Activated T-helper 1 cell treated with anti-CD3 and anti-CD28 coated beads, Interleukin-12 subunit alpha, Interleukin-12 subunit beta, Interleukin-2, Interleukin-4 antibody, amounts not matched to agents 30 ng/mL and 10 ng/mL and 1 ng/mL, durations not matched to agents 14 hours and 24 hours and 36 hours (primary cell): ENCODE measurements at regions not wholly inside any gene's neighbourhood (a gene's known extent, or its start where the extent isn't known, plus 50 kb on each side); places are given as distances from the start of the nearest gene placed in this dataset.

ENCODE experiments used
- DNase-seq: peaks from one replicate; pipeline ENCODE4 v3.0.0; 2021; ENCODE audit warnings: low spot score
- H3K27ac Mint-ChIP-seq: one replicate; pipeline ENCODE4 v1.8.0; 2021; ENCODE audit warnings: mild to moderate bottlenecking, mixed read lengths
- H3K27me3 Mint-ChIP-seq: one replicate; pipeline ENCODE4 v1.8.0; 2022; ENCODE audit warnings: mild to moderate bottlenecking, moderate library complexity, mixed read lengths; ENCODE audit not compliant: insufficient read depth
- H3K36me3 Mint-ChIP-seq: one replicate; pipeline ENCODE4 v1.8.0; 2021; ENCODE audit warnings: low read depth, mixed read lengths
- H3K4me1 Mint-ChIP-seq: one replicate; pipeline ENCODE4 v1.8.0; 2021; ENCODE audit warnings: low read depth, mixed read lengths
- H3K4me3 Mint-ChIP-seq: one replicate; pipeline ENCODE4 v1.8.0; 2021; ENCODE audit warnings: mild to moderate bottlenecking, moderate library complexity, mixed read lengths
- H3K9me3 Mint-ChIP-seq: one replicate; pipeline ENCODE4 v1.8.0; 2021; ENCODE audit warnings: mixed read lengths
- intact Hi-C: fragments of 100-400 bp; cut with micrococcal nuclease; formaldehyde crosslinking; loops from one replicate; pipeline ENCODE4 v1.15.1; 2024

GRCh38 chr2:12605936-12606335 lies 110.8 kb upstream of the TRIB2 start:
- intact Hi-C loops = loop anchor here (2.0 to 5.0 kb wide), 3 partner anchors 17 to 314 kb away; partner anchors contain the start of gene TRIB2
- H3K4me3 Mint-ChIP-seq = no peak overlapping the region
- H3K4me1 Mint-ChIP-seq = peaks cover 15% of the 10 kb centered on the region
- peaks cover 4% of the 10 kb centered on the region for H3K9me3 Mint-ChIP-seq
- H3K27ac Mint-ChIP-seq = no peak overlapping the region
- DNase-seq = no peak
- H3K27me3 Mint-ChIP-seq = peaks cover 15% of the 10 kb centered on the region
- no peaks in the 10 kb centered on the region for H3K36me3 Mint-ChIP-seq

DNA sequence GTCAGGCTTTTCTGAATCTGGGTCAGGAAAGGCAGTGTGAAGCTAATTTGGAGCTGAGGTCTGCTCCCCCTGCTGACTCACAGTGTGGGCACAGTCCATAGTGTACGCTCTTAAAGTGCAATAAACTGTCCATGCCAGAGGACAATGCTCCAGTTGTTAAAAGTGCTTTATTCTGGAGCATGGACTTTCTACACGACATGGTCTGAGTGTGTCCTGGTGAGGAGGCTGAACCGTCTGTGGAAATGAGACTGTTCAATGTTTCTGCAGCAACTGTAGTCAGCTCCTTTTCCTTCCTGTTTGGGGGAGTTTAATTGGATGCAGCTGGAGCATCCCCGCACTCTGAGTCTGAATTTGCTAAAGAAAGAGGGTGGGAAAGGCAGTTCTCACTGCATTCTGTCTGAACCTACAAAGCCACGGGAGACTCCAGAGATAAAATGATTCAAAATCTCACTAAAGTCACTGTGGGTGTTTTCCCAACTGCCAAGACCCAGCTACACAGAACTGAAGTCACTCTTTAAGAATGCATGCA lies 110.2 kb upstream of the TRIB2 start:
- peaks cover 15% of the 10 kb centered on the region for H3K27me3 Mint-ChIP-seq
- peaks cover 15% of the 10 kb centered on the region for H3K4me1 Mint-ChIP-seq
- peaks cover 4% of the 10 kb centered on the region for H3K9me3 Mint-ChIP-seq
- H3K27ac Mint-ChIP-seq = no peak overlapping the region
- H3K4me3 Mint-ChIP-seq = no peak overlapping the region
- H3K36me3 Mint-ChIP-seq = no peaks in the 10 kb centered on the region
- no peak for DNase-seq
- intact Hi-C loops = loop anchor here (2.0 to 5.0 kb wide), 3 partner anchors 18 to 314 kb away; partner anchors contain the start of gene TRIB2

DNA sequence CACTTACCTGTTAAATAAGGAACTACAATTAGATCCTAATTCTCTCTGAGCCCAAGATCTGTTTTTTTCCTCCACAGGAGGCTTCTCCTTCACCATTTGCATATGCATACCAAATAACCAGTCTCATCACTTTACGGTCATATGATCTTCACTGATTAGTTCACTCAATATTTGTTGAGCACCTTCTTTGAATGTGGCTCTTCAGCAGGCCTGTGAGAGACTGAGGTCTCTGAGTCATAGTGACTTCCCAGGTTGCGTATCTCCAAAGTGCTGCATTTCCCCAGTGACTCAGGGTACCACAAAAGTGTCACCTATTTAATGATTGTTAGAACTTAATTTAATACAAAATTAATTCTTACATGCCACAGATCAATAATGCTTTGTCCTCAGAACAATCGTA lies 108.8 kb upstream of the TRIB2 start:
- Mint-ChIP-seq H3K27ac (no peak overlapping the region), H3K36me3 (no peaks in the 10 kb centered on the region), H3K9me3 (peaks cover 4% of the 10 kb centered on the region), H3K27me3 (peaks cover 9% of the 10 kb centered on the region), H3K4me1 (peaks cover 15% of the 10 kb centered on the region), H3K4me3 (no peak overlapping the region)
- intact Hi-C loops = loop anchor here (2.0 to 5.0 kb wide), 3 partner anchors 19 to 316 kb away; partner anchors contain the start of gene TRIB2
- no peak for DNase-seq

GRCh38 chr2:12610314-12610713 lies 106.4 kb upstream of the TRIB2 start:
- no peak for DNase-seq
- Mint-ChIP-seq H3K4me3 (no peak overlapping the region), H3K27me3 (peaks cover 3% of the 10 kb centered on the region), H3K36me3 (no peaks in the 10 kb centered on the region), H3K9me3 (peaks cover 4% of the 10 kb centered on the region), H3K27ac (no peak overlapping the region), H3K4me1 (peaks cover 19% of the 10 kb centered on the region)
- intact Hi-C loops = no loop called here

GRCh38 chr2:12612168-12612567 lies 104.6 kb upstream of the TRIB2 start:
- H3K36me3 Mint-ChIP-seq = no peaks in the 10 kb centered on the region
- DNase-seq = no peak
- no peak overlapping the region for H3K27ac Mint-ChIP-seq
- intact Hi-C loops = no loop called here
- no peaks in the 10 kb centered on the region for H3K27me3 Mint-ChIP-seq
- peaks cover 4% of the 10 kb centered on the region for H3K9me3 Mint-ChIP-seq
- no peak overlapping the region for H3K4me3 Mint-ChIP-seq
- peaks cover 19% of the 10 kb centered on the region for H3K4me1 Mint-ChIP-seq

DNA sequence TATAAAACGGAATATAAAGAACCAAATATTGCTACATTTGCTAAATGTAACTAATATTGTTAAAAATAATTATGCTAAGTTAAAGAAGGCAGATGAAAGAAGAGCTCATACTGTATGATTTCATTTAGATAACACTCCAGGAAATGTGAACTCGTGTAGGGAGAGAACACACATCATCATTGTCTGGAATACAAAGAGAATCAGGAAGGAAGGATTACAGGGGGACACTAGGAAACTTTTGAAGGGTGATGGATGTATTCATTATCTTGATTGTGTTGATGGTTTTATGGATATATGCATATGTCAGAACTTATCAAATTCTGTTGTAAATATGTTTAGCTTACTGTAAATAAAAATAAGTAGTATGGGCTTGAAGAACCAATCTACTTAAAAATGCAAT lies 104.1 kb upstream of the TRIB2 start:
- intact Hi-C loops = no loop called here
- H3K4me3 Mint-ChIP-seq = no peak overlapping the region
- no peaks in the 10 kb centered on the region for H3K27me3 Mint-ChIP-seq
- H3K27ac Mint-ChIP-seq = no peak overlapping the region
- H3K4me1 Mint-ChIP-seq = peaks cover 14% of the 10 kb centered on the region
- no peak for DNase-seq
- H3K36me3 Mint-ChIP-seq = no peaks in the 10 kb centered on the region
- H3K9me3 Mint-ChIP-seq = peaks cover 4% of the 10 kb centered on the region

GRCh38 chr2:12613137-12613835 lies 103.5 kb upstream of the TRIB2 start:
- no peak overlapping the region for H3K27ac Mint-ChIP-seq
- H3K4me3 Mint-ChIP-seq = no peak overlapping the region
- no peak for DNase-seq
- H3K9me3 Mint-ChIP-seq = no peaks in the 10 kb centered on the region
- intact Hi-C loops = no loop called here
- no peaks in the 10 kb centered on the region for H3K36me3 Mint-ChIP-seq
- H3K4me1 Mint-ChIP-seq = peaks cover 8% of the 10 kb centered on the region
- H3K27me3 Mint-ChIP-seq = no peaks in the 10 kb centered on the region

DNA sequence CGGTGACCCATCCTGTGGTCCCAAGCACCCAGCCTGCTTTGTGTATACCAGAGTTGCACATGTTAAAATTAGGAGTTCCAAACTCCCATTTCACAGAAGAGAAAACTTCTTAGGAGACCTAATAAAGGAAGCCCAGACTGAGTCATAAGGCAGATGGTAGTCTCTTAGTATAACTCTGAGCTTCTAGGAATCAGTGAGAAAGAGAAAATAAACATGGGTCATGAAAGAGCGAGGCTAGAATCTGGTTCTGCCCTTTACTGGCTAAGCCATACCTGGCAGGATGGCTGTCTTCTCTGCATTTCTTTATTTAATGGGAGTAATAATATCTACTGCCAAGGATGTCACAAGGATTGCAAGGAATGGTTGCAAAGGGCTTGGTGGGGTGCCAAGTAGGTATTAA lies 101.2 kb upstream of the TRIB2 start:
- no peak for DNase-seq

DNA sequence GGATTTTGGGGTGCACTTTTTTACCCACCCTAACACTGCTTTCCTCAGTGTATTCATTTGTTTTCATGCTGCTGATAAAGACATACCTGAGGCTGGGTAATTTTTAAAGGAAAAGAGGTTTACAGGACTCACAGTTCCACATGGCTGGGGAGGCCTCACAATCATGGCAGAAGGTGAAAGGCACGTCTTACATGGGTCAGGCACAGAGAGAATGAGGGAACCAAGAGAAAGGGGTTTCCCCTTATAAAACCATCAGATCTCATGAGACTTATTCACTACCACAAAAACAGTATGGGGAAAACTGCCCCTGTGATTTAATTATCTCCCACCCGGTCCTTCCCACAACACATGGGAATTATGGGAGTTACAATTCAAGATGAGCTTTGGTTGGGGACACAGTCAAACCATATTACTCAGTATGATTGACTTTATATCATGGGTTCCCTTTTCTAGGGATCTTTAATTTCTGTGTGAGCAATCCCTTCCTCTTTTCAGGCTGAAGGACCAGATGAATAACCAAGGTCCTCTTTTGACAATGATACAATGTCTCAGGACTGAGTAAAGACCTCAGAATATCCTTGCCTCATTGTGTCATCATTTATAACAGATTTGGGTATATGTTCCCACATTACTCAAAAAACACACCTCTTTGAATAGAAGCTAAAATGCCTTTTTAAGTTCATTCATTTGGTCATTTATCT lies 100.1 kb upstream of the TRIB2 start:
- no peak for DNase-seq

More for the DNA sequence above, 101.2 kb upstream of the TRIB2 start:
- Mint-ChIP-seq H3K27ac (no peak overlapping the region), H3K4me1 (peaks cover 8% of the 10 kb centered on the region), H3K27me3 (no peaks in the 10 kb centered on the region), H3K4me3 (no peak overlapping the region), H3K36me3 (no peaks in the 10 kb centered on the region), H3K9me3 (no peaks in the 10 kb centered on the region)
- intact Hi-C loops = no loop called here

DNA sequence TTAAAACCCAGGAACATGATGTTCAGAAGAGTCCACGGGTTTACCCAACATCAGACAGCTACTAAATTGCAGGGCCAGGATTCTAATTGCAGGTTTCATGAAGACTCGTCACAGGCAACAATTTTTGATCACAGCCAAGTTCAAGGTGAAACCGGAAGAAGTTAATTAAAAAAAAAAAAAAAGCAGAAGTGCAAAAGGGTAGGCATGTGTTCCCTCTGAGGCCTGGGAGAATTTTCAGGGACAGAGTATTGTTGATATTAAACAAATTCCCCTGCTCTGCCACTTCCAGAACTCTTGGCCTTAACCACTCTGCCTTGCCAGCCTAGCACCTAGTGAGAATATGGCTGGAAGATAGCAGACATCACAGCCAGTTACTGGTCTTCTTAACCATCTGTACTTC lies 99.4 kb upstream of the TRIB2 start:
- no peak overlapping the region for H3K4me3 Mint-ChIP-seq
- no peaks in the 10 kb centered on the region for H3K36me3 Mint-ChIP-seq
- no peak overlapping the region for H3K27ac Mint-ChIP-seq
- H3K9me3 Mint-ChIP-seq = no peaks in the 10 kb centered on the region
- no peak for DNase-seq
- intact Hi-C loops = no loop called here
- no peaks in the 10 kb centered on the region for H3K27me3 Mint-ChIP-seq
- peaks cover 8% of the 10 kb centered on the region for H3K4me1 Mint-ChIP-seq

More for the DNA sequence above, 100.1 kb upstream of the TRIB2 start:
- Mint-ChIP-seq H3K4me1 (peaks cover 8% of the 10 kb centered on the region), H3K27ac (no peak overlapping the region), H3K36me3 (no peaks in the 10 kb centered on the region), H3K4me3 (no peak overlapping the region), H3K9me3 (no peaks in the 10 kb centered on the region), H3K27me3 (no peaks in the 10 kb centered on the region)
- intact Hi-C loops = no loop called here

- Mint-ChIP-seq H3K27me3 (no peaks in the 10 kb centered on the region), H3K4me1 (peaks cover 8% of the 10 kb centered on the region), H3K36me3 (no peaks in the 10 kb centered on the region), H3K4me3 (no peak overlapping the region), H3K9me3 (no peaks in the 10 kb centered on the region), H3K27ac (no peak overlapping the region)
- DNase-seq = no peak
- intact Hi-C loops = no loop called here
These were observed 98.9 kb upstream of the TRIB2 start for GRCh38 chr2:12617853-12618252.

DNA sequence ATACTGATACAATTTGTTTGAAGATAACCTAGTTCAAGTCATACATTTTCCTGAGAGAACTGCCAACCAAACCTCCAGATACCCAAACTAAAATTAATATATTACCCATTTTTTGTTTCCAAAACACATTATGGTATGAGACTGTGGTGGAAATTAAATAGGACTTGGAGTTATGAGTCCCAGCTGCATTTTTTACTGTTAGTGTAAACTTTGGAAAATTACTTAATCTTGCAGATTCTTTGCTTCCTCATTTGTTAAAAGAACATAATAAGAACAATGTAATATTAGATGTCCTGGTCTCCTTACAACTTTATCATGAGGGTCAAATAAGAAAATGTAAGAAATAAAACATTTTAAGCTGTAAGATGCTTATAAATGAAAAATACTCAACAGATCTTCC lies 98.2 kb upstream of the TRIB2 start:
- Mint-ChIP-seq H3K4me3 (no peak overlapping the region), H3K36me3 (no peaks in the 10 kb centered on the region), H3K9me3 (no peaks in the 10 kb centered on the region), H3K27ac (no peak overlapping the region), H3K4me1 (peaks cover 8% of the 10 kb centered on the region), H3K27me3 (peaks cover 3% of the 10 kb centered on the region)
- no peak for DNase-seq
- intact Hi-C loops = no loop called here

GRCh38 chr2:12619975-12620374 lies 96.8 kb upstream of the TRIB2 start:
- H3K4me1 Mint-ChIP-seq = peaks cover 9% of the 10 kb centered on the region
- intact Hi-C loops = no loop called here
- H3K36me3 Mint-ChIP-seq = no peaks in the 10 kb centered on the region
- H3K27me3 Mint-ChIP-seq = peaks cover 3% of the 10 kb centered on the region
- no peak for DNase-seq
- no peak overlapping the region for H3K27ac Mint-ChIP-seq
- H3K9me3 Mint-ChIP-seq = no peaks in the 10 kb centered on the region
- no peak overlapping the region for H3K4me3 Mint-ChIP-seq
